GM12872 (cell line): ENCODE measurements at regions not wholly inside any gene's neighbourhood (a gene's known extent, or its start where the extent isn't known, plus 50 kb on each side); places are given as distances from the start of the nearest gene placed in this dataset.

Source experiments
- CTCF ChIP-seq: IDR thresholded peaks from 3 replicates; pipeline ENCODE4 v1.5.1; 2011; ENCODE audit warnings: low read depth, mild to moderate bottlenecking, low read length, moderate library complexity; ENCODE audit not compliant: insufficient read depth

GRCh38 chr4:16334601-16335000 lies 108.3 kb upstream of the TAPT1 start:
- TF ChIP-seq CTCF = no peak

GRCh38 chr4:16329797-16330134 lies 103.5 kb upstream of the TAPT1 start:
- no peak for TF ChIP-seq CTCF

GRCh38 chr4:16329125-16329796 lies 103.0 kb upstream of the TAPT1 start:
- TF ChIP-seq CTCF = no peak

DNA sequence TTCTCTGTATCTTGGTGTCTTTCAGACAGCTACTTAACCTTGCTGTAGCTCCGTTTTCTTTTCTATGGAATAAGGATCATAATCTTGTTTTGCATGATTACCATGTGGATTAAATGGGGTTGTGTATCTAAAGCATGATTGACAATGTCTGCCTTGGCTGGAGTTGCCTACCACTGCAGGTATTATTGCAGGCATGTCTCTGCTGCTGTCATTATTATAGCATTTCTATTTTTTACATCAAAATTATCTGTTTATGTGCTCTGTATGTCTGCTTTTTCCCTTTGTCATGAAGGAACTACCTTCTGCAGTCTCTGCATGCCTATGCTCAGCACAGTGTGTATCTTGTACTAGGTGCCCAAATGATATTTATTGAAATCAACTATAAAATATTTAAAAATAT lies 95.9 kb upstream of the TAPT1 start:
- TF ChIP-seq CTCF = no peak

DNA sequence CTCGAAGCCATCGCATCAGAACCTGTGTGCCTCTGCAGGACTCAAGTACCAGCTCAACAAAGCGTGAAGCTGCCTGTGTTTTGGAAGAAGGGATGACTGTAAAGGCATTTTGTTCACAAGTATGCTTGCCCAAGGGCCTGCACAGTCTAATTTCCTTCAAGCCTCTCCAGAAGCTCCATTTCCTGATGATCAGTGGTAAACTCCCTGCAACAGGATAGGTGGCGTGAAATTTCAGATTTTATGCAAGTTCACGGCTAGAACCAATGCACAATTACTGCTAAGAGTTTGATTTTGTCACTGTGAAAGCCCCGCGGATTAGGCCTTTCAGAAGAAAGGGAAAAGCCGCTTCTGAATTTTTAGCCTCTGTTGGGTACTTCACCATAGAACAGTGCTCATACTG lies 89.2 kb upstream of the TAPT1 start:
- no peak for TF ChIP-seq CTCF

DNA sequence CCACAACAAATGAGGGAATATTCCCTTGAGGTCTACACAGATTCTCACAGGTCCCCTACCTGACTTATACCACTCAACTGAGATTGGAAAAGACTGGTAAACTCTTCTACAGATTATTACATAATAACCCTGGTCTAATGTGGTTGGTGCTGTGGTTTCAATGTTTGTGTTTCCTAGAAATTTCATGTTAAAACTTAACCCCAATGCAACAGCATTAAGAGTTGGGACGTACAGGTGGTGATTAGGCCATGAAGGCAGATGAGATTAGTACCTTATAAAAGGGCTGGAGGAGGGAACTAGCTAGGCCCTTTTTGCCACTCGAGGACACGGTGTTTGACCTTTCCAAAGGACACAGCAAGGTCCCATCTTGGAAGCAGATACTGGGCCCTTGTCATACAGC lies 84.3 kb upstream of the TAPT1 start:
- no peak for TF ChIP-seq CTCF

DNA sequence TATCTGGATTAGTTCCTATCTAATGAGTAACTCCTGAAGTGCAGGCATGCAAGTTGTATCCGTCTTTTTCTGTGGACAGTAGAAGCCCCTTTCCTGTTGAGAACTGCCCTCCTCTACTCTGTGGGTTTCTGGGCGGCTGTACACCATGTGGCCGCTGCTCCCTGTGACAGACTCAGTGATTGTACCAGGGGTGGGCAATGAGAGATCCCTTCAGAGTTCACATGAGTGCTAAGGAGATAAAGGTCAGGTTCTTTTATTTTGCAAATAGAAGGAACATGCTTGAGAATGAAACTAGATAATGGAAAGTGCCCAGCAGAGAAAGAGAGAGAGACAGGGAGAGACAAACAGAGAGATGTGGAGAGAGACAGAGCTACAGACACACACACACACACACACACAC lies 76.4 kb upstream of the TAPT1 start:
- TF ChIP-seq CTCF = no peak
